NCI-H2227 (cell line): ENCODE measurements at regions not wholly inside any gene's neighbourhood (a gene's known extent, or its start where the extent isn't known, plus 50 kb on each side); places are given as distances from the start of the nearest gene placed in this dataset.

Experiments
- DNase-seq: peaks from one replicate; lab custom pipeline; 2025; ENCODE audit not compliant: unreplicated experiment; lab: John Stamatoyannopoulos, UW

DNA sequence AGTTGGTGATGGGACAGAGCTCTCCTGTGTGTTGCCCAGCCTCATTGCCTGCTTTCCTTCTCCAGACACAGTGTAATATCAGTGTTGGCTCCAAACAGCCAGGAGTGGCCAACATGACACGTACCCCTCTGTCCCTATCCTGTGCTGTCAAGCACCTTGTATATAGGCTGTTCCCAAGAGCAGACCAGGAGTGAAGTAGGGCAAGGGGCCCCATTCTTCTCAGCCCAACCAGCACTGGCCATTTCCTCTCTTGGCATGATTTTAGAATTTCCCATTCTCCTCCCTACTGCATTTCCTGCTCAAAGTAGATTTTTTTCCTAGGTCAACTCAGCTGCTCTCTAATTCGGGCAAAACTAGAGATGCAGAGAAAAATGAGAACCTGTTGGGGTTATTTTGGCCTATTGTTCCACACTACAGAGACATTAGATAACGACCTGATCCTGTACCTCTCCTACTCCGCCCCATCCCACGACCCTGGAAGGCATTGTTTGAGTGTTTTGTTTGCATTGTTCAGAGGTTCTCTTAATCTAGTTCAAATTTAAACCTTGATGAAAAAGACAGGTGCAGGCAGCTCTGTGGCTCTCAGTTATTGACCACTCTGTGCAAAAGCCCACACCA lies 95.6 kb downstream of the RASSF10 start:
- DNase-seq = peak; percentile 18

DNA sequence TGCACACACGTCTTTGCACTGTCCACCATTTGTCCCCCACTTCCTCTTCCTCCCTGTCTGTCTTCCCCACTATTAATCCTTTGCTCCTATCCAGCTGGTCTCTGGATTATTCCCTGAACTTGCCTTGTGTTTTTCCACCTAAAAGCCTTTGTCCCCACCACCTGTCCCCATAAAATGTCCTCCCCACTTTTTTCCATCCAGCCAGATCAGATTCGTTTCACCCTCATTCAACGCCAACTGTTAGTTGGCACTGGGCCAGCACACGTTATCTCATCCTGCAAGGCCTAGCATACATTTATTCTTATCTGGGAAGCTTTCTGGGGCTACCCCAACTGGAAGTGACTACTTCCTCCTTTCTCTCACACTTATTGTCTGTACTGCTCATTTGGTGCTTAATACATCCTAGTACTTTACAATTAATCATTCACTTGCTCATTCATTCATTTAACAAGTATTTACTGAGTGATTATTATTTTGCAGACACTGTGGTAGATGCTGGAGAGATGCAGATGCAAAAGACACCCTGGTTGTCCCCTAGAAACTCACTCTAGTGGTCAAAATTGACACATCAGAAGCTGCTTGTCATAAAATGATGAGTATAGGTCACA lies 96.2 kb downstream of the RASSF10 start:
- DNase-seq = peak; percentile 63

DNA sequence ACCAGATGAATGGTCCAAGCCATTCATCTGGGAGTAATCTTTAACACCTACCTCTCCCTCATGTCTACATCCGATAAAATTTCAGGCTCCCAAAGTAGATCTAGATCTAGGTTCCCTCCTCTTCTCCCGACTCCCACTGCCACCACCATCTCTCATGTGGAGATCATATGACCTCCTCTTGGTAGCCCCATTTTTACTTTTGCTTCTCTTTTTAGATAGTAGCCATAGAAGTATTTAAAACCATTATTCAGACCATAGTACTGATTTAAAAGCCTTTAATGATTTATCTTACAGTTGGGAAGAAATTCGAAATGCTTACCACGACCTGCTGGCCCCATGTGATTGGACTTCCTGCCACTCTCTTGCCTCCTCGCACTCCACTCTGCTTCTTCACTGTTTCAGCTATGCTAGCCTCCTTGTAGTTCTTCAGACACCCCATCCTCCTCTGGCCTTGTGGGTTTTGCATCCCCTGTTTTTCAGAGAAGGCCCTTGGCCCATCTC lies 98.5 kb downstream of the RASSF10 start:
- no peak for DNase-seq

GRCh38 chr11:13108416-13108815 lies 99.3 kb downstream of the RASSF10 start:
- no peak for DNase-seq

GRCh38 chr11:13109616-13110015 lies 100.5 kb downstream of the RASSF10 start:
- DNase-seq = no peak

DNA sequence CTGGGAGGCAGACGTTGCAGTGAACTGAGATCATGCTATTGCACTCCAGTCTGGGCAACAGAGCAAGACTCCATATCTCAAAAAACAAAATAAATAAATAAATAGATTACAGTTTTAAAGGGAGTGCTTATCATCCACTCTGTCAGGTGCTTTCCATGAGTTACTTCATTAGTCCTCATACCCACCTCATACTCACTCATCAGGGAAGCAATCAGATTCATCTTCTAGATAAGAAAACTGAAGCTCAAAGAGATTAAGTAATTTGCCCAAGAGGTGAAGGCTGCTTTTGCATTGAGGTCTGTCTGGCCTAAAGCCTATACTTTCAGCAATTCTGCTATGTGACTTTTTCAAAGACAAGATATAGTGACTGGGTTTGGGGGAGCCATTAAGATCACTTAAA lies 101.0 kb downstream of the RASSF10 start:
- DNase-seq = no peak

DNA sequence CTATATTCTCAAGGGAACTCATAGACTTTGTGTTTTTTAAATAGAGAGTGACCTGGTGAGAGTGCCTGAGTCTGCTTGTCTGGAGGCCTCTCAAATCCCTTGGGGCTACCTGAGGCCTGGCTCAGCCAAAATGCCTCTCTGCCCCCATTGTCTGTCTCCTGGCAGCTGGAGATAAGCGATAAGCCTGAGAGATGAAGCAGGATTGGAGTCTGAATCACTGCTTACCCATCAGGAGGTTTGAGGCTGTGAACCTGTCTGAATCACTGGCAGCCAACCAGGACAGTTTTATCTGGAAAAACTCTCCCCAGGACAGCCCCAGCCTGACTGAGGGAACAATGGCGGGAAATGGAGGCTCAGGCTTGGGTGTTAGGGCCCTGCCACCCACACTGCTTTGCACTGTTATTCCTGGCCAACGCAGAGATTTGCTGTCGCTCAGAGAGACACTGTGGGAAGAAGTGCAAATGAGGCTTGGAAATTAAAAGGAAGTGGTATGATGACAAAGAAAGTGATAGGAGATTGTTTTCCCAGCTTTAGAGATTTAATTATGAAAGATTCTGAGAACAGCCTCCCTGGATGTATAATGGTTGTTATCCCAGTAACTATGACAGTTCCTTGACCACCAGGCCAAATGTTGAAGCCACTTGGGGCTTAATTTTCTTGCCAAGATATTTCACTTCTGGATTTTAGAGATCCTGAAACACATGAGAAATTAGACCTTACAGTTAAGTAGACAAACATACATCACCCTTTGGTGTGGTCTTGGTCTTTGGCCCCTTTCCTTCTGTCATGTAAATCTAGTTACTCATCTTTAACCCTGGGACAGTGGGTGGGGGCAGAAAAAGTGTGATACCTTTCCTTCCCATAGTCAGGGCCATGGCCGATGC lies 102.1 kb downstream of the RASSF10 start:
- no peak for DNase-seq

DNA sequence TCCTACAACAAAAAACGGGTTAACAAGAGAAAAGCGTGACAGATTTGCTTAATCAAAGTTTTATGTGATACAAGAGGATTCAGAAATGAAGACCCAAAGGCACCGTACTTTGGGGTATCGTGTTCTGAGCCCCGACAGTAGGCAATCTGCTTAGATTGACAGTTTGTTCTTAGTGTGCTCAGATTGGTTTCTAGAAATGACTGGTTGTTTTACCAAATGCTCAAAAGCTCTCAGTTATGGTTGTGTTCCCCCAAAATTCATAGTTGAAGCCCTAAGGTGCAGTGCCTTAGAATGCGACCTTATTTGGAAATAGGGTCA lies 102.7 kb downstream of the RASSF10 start:
- no peak for DNase-seq

DNA sequence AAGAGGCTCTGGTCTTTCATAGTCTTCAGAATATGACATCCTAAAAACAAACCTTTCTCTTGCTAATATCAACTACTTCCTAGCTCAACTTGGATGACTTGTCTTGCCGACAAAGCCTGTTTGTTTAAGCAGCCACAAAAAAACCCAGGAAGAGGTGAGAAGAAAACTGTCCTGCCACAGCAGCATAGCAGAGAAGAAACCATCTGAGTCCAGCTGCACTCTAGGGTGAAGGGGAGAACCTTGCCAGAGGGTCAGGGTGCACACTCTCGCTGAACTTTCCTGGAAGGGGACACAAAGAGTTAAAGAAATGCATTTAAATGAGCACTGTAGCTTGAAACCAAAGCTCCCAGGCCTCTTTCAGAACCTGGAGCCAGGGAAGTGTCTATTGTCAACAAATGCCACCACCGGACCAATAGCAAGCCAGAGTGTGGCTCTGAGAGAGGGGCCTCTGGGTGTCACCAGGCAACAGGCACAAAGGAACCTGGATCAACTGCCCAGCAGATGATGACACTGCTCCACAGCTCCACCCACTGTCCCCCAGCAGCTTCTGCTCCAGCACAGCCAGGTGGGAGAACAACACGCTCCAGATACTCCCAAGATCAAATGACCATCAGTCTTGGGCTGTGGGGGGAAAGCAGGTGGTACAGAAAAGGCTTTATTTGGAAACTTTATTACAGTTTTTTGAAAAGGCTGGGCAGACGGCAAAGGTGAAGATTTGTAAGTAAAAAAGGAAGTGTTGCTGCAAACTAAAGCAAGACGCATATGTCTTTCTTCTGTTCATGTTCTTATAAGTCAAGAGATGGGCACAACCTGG lies 105.7 kb downstream of the RASSF10 start:
- no peak for DNase-seq

GRCh38 chr11:13115380-13115675 lies 106.2 kb downstream of the RASSF10 start:
- no peak for DNase-seq

GRCh38 chr11:13116491-13116890 lies 107.4 kb downstream of the RASSF10 start:
- DNase-seq = no peak

GRCh38 chr11:13117344-13117743 lies 108.2 kb downstream of the RASSF10 start:
- DNase-seq = no peak

DNA sequence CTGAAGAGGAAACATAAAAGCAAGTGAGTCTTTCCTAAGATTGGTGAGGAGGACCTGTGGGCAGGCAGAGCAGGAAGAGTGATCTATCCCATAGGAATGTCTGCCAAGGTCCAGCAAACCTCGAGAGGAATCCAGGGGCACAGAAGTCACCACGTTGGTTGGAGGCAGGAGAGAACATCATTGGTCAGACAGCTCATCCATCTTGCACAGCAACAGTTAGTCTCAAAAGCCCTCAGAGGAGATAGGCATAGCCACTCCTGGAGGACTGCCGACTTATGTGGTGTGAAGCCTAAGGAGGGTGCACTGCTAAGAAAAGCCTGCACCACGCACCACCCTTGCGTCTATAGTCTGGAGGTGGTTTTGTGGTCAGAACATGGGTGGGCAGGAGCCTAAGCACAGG lies 109.1 kb downstream of the RASSF10 start:
- no peak for DNase-seq

DNA sequence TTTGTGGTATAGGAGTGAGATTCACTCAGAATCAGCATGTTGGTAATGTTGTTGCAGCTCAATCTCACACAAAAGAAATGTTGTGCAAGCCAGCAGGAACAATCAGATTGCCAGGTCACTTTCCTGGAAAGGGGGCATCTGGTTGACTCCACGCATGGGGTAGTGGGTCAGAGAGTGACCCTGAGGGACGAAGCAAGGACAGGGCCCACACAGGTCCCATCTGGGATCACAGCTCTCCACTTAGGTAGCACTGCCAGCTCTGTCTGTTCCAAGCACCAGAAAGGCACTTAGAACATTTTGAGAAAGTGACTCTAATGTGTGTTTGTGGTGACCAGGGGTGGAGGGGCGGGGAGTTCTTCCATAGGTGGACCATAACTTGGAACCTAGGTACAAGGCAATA lies 109.5 kb downstream of the RASSF10 start:
- DNase-seq = no peak

GRCh38 chr11:13119361-13119760 lies 110.2 kb downstream of the RASSF10 start:
- no peak for DNase-seq

- peak; percentile 11 for DNase-seq
These were observed 110.9 kb downstream of the RASSF10 start for GRCh38 chr11:13119941-13120520.

GRCh38 chr11:13120691-13121090 lies 111.6 kb downstream of the RASSF10 start:
- no peak for DNase-seq

- no peak for DNase-seq
These were observed 117.3 kb downstream of the RASSF10 start for GRCh38 chr11:13126430-13126829.

DNA sequence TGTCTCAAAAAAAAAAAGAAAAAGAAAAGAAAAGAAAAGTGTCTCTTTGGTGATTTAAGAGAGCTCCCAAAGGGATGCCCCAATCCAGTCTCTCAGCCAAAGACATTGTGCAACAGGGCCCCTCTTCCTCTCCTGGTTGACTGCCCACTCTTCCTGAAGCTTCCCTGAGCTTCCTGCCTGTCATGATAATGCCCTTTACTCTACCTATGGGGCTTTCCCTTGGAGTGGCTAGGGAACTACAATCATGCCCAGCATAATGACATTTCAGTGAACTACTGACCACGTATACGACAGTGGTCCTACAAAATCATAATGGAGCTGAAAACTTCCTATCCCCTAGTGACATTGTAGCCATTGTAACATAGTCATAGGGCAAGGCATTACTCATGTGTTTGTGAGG lies 118.0 kb downstream of the RASSF10 start:
- DNase-seq = no peak

DNA sequence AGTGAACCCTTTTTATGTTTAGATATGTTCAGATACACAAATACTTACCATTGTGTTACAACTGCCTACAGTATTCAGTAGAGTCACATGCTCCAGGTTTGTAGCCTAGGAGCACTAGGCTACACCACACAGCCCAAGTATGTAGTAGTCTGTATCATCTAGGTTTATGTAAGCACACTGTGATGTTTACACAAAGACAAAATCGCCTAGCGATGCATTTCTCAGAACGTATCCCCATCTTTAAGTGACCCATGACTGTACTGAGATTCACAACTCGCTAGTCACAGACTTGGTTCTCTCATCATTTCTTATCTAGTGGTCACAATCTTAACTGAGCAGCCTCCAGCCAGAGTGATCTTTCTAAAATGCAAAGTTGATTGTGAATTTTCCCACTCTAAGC lies 119.2 kb downstream of the RASSF10 start:
- DNase-seq = no peak

GRCh38 chr11:13134066-13134465 lies 125.0 kb downstream of the RASSF10 start:
- DNase-seq = peak; percentile 21
